Thoracic aorta (tissue), 2 donors: ENCODE measurements at regions not wholly inside any gene's neighbourhood (a gene's known extent, or its start where the extent isn't known, plus 50 kb on each side); places are given as distances from the start of the nearest gene placed in this dataset.
"Not testable (repeated sequence)": the region's sequence is repeated elsewhere in the genome, so short reads cannot be mapped to it uniquely, and the experiment has no call there.

Experiments
- ATAC-seq: fragments of 150-250 bp; one replicate; pipeline ENCODE4 v1.8.0; 2017; ENCODE audit warnings: low read depth; ENCODE audit not compliant: insufficient number of reproducible peaks, low FRiP score
- DNase-seq: peaks from one replicate; pipeline ENCODE4 v3.0.0-alpha.2; 2020; ENCODE audit warnings: low spot score
- H3K27ac ChIP-seq, 2 donors: fragments of 200-600 bp; sonication (generic); 1 replicate in 1 of 2; 2 replicates in 1 of 2; pipeline ENCODE4 v1.5.1; 2016; ENCODE audit warnings: mild to moderate bottlenecking in 2 of 2, moderate library complexity in 2 of 2
- H3K27me3 ChIP-seq: fragments of 200-600 bp; sonication (generic); replicated peaks from 2 replicates; pipeline ENCODE4 v1.6.0; 2016; ENCODE audit warnings: mild to moderate bottlenecking; ENCODE audit not compliant: insufficient read depth
- H3K36me3 ChIP-seq: fragments of 200-600 bp; sonication (generic); one replicate; pipeline ENCODE4 v1.5.1; 2016
- H3K4me1 ChIP-seq, 2 donors: fragments of 200-600 bp; sonication (generic); 1 replicate in 1 of 2; 2 replicates in 1 of 2; pipeline versions ENCODE4 v1.5.1 to v1.6.0; 2016; ENCODE audit warnings: low read depth in 2 of 2, mild to moderate bottlenecking in 1 of 2; ENCODE audit not compliant: control insufficient read depth in 1 of 2
- H3K4me3 ChIP-seq: fragments of 200-600 bp; sonication (generic); 2 replicates; pipeline ENCODE4 v1.5.1; 2016; ENCODE audit warnings: mild to moderate bottlenecking
- H3K9me3 ChIP-seq: fragments of 200-600 bp; sonication (generic); 2 replicates; pipeline ENCODE4 v1.5.1; 2016
- TF ChIP-seq, protein P1 (sequence below): fragments of 200-600 bp; sonication (generic); IDR thresholded peaks from one replicate; pipeline ENCODE4 v1.5.1; 2019; ENCODE audit warnings: antibody characterized with exemption

- no peak overlapping the region for H3K4me3 ChIP-seq
- H3K27me3 ChIP-seq: no peaks in the 10 kb centered on the region
- H3K9me3 ChIP-seq: no peaks in the 10 kb centered on the region
- DNase-seq: no peak
- no peaks in the 10 kb centered on the region for H3K4me1 ChIP-seq
- TF ChIP-seq, protein P1, sequence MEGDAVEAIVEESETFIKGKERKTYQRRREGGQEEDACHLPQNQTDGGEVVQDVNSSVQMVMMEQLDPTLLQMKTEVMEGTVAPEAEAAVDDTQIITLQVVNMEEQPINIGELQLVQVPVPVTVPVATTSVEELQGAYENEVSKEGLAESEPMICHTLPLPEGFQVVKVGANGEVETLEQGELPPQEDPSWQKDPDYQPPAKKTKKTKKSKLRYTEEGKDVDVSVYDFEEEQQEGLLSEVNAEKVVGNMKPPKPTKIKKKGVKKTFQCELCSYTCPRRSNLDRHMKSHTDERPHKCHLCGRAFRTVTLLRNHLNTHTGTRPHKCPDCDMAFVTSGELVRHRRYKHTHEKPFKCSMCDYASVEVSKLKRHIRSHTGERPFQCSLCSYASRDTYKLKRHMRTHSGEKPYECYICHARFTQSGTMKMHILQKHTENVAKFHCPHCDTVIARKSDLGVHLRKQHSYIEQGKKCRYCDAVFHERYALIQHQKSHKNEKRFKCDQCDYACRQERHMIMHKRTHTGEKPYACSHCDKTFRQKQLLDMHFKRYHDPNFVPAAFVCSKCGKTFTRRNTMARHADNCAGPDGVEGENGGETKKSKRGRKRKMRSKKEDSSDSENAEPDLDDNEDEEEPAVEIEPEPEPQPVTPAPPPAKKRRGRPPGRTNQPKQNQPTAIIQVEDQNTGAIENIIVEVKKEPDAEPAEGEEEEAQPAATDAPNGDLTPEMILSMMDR: no peak
- no peak for ATAC-seq
- no peaks in the 10 kb centered on the region for H3K36me3 ChIP-seq
- H3K27ac ChIP-seq: no peak overlapping the region
Observed at GRCh38 chr6:169977434-169978265, 226.2 kb downstream of the ERMARD start.

DNA sequence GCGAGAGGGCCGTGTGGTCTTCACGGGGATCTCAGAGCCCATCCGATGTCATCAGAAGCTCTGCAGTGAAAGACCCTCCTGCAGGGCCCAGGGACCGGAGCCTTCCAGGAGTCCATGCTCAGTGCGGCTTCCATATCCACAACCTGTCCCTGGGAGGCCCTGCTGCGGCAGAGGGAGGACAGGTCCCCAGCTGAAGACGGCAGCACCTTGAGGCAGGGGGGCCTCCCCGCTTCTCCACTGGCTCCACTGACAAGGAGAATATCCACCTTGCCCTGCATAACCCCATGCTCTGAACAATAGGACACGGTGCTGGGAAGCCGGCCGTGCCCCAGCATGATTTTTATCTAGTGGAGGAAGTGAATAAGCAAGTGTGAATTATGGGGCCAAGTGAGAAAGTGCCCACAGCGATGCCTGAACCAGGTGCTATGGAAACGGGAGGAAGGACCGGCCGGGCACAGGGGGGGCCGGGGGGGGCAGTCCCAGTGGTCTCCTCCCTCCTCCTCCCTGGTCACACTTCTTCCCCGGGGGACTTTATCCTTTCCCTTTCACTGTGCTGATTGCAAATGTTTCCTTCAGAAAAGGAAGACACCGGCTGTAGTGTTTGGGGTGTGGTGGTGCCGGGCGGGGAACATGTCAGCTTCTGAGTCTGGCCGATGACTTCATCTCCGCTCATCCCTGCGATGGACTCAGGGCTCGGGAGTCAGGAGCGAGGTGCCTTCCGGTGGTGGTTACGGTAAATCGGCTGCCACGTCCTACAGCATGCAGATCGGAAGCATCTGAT lies 225.1 kb downstream of the ERMARD start:
- TF ChIP-seq, protein P1: no peak
- no peak for DNase-seq
- Histone ChIP-seq H3K4me3 (no peak overlapping the region), H3K9me3 (no peaks in the 10 kb centered on the region), H3K36me3 (no peaks in the 10 kb centered on the region), H3K27ac (no peak overlapping the region), H3K4me1 (no peaks in the 10 kb centered on the region), H3K27me3 (no peaks in the 10 kb centered on the region)
- ATAC-seq: no peak

GRCh38 chr6:169975701-169976100 lies 224.3 kb downstream of the ERMARD start:
- Histone ChIP-seq H3K9me3 (no peaks in the 10 kb centered on the region), H3K36me3 (no peaks in the 10 kb centered on the region), H3K27me3 (no peaks in the 10 kb centered on the region), H3K27ac (no peak overlapping the region), H3K4me3 (no peak overlapping the region), H3K4me1 (no peaks in the 10 kb centered on the region)
- TF ChIP-seq, protein P1: no peak
- ATAC-seq: no peak
- DNase-seq: no peak

GRCh38 chr6:169975286-169975685 lies 223.9 kb downstream of the ERMARD start:
- no peak for DNase-seq
- H3K4me1 ChIP-seq: no peaks in the 10 kb centered on the region
- H3K9me3 ChIP-seq: no peaks in the 10 kb centered on the region
- H3K27ac ChIP-seq: no peak overlapping the region
- TF ChIP-seq, protein P1: no peak
- no peak overlapping the region for H3K4me3 ChIP-seq
- H3K27me3 ChIP-seq: no peaks in the 10 kb centered on the region
- H3K36me3 ChIP-seq: no peaks in the 10 kb centered on the region
- no peak for ATAC-seq

- no peak for ATAC-seq
- no peaks in the 10 kb centered on the region for H3K4me1 ChIP-seq
- H3K4me3 ChIP-seq: no peak overlapping the region
- no peak for DNase-seq
- TF ChIP-seq, protein P1: no peak
- no peaks in the 10 kb centered on the region for H3K36me3 ChIP-seq
- H3K27ac ChIP-seq: no peak overlapping the region
- no peaks in the 10 kb centered on the region for H3K27me3 ChIP-seq
- H3K9me3 ChIP-seq: no peaks in the 10 kb centered on the region
Observed at GRCh38 chr6:169974663-169975062, 223.2 kb downstream of the ERMARD start.

DNA sequence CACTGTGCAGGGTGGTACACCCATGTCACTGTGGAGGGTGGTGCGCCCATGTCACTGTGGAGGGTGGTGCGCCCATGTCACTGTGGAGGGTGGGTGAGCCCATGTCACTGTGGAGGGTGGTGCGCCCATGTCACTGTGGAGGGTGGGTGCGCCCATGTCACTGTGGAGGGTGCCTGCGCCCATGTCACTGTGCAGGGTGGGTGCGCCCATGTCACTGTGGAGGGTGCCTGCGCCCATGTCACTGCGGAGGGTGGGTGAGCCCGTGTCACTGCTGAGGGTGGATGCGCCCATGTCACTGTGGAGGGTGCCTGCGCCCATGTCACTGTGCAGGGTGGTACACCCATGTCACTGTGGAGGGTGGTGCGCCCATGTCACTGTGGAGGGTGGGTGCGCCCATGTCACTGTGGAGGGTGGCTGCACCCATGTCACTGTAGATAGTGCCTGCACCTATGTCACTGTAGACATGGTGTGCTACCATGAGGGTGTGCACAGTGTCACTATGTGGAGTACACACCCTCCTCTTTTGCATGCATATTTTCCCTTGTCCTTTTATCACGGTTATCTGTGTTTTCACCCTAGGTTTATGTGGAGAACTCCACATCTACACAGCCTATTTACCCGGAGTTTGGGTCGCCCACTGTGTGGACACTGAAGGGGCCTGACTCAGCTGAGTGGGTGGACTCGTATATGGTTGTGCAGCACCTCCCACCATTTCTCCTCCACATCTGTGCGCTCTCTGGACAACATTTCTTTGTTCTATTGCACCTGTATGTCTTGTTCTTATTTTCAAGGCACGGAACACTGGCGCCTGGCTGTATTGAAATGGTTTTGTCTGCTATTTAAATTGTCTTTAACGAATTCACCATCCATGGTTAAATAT lies 222.4 kb downstream of the ERMARD start:
- not testable (repeated sequence) for H3K36me3 ChIP-seq, DNase-seq, H3K27me3 ChIP-seq, H3K4me1 ChIP-seq, H3K9me3 ChIP-seq, ATAC-seq, H3K27ac ChIP-seq, H3K4me3 ChIP-seq
